ENCODE measurements at regions not wholly inside any gene's neighbourhood (a gene's known extent, or its start where the extent isn't known, plus 50 kb on each side); places are given as distances from the start of the nearest gene placed in this dataset.

- H3K36me3 ChIP-seq (ENCODE audit: insufficient read depth, low read length): no peaks in the 10 kb centered on the region
- no peak overlapping the region for H3K9ac ChIP-seq (ENCODE audit: low read length)
- H3K27ac ChIP-seq (ENCODE audit: low read depth, low read length, poor library complexity, severe bottlenecking): no peak overlapping the region
- H3K4me2 ChIP-seq (ENCODE audit: low read length): no peak overlapping the region
- no peaks in the 10 kb centered on the region for H3K27me3 ChIP-seq (ENCODE audit: insufficient read depth, low read length)
- H3K79me2 ChIP-seq (ENCODE audit: insufficient read depth, low read length): no peaks in the 10 kb centered on the region
- H3K9me3 ChIP-seq (ENCODE audit: low read length): no peaks in the 10 kb centered on the region
- H4K20me1 ChIP-seq (ENCODE audit: insufficient read depth, low read length): no peaks in the 10 kb centered on the region
- H3K4me3 ChIP-seq (ENCODE audit: low read depth, low read length, poor library complexity, severe bottlenecking): no peak overlapping the region
- TF ChIP-seq EZH2 (IDR thresholded peaks at IDR 0.05; ENCODE audit: borderline replicate concordance, low read length): no peak
- no peak for TF ChIP-seq CTCF (IDR thresholded peaks at IDR 0.05; ENCODE audit: low read length)
- no peaks in the 10 kb centered on the region for H3K9me2 ChIP-seq (ENCODE audit: low read depth, low read length)
- H3K4me1 ChIP-seq (ENCODE audit: insufficient read depth, low read length, severe bottlenecking): no peaks in the 10 kb centered on the region
- H3F3A ChIP-seq (ENCODE audit: insufficient read depth, low read length): no peaks in the 10 kb centered on the region
- H2AFZ ChIP-seq (ENCODE audit: low read length): no peak overlapping the region
These were observed 234.8 kb upstream of the GADL1 start for GRCh38 chr3:31129241-31129640.

- Histone ChIP-seq H3K79me2 (ENCODE audit: insufficient read depth, low read length) (no peaks in the 10 kb centered on the region), H3K4me3 (ENCODE audit: low read depth, low read length, poor library complexity, severe bottlenecking) (no peak overlapping the region), H2AFZ (ENCODE audit: low read length) (no peak overlapping the region), H3K27ac (ENCODE audit: low read depth, low read length, poor library complexity, severe bottlenecking) (no peak overlapping the region), H3K9ac (ENCODE audit: low read length) (no peak overlapping the region), H3K9me3 (ENCODE audit: low read length) (no peaks in the 10 kb centered on the region), H3K9me2 (ENCODE audit: low read depth, low read length) (no peaks in the 10 kb centered on the region), H3K36me3 (ENCODE audit: insufficient read depth, low read length) (no peaks in the 10 kb centered on the region), H4K20me1 (ENCODE audit: insufficient read depth, low read length) (no peaks in the 10 kb centered on the region), H3K4me2 (ENCODE audit: low read length) (no peak overlapping the region), H3K4me1 (ENCODE audit: insufficient read depth, low read length, severe bottlenecking) (no peaks in the 10 kb centered on the region), H3K27me3 (ENCODE audit: insufficient read depth, low read length) (no peaks in the 10 kb centered on the region), H3F3A (ENCODE audit: insufficient read depth, low read length) (no peaks in the 10 kb centered on the region)
- TF ChIP-seq EZH2 (IDR thresholded peaks at IDR 0.05; ENCODE audit: borderline replicate concordance, low read length) (no peak), CTCF (IDR thresholded peaks at IDR 0.05; ENCODE audit: low read length) (peak; percentile 62)
These were observed 237.8 kb upstream of the GADL1 start for GRCh38 chr3:31132132-31132769.

DNA sequence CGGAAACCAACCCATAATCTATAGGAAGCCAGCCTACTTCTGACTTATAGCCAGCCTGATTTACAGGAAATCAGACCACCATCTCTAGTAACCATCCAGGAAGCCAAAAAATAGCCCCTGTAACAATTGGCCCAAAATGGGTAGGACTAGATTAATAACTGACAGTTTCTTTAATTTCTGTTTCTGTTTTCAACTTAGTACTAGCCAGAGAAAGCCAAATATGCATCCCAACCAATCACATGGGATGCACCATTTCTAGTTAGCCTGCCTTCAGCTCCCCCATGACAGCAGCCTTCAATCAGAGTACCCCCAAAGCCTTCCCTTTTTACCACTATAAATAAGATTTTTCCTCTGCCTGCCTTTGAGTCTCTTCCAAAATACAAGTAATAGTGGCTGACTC lies 239.1 kb upstream of the GADL1 start:
- no peak overlapping the region for H2AFZ ChIP-seq (ENCODE audit: low read length)
- H4K20me1 ChIP-seq (ENCODE audit: insufficient read depth, low read length): no peaks in the 10 kb centered on the region
- TF ChIP-seq EZH2 (IDR thresholded peaks at IDR 0.05; ENCODE audit: borderline replicate concordance, low read length): no peak
- TF ChIP-seq CTCF (IDR thresholded peaks at IDR 0.05; ENCODE audit: low read length): no peak
- no peaks in the 10 kb centered on the region for H3K9me2 ChIP-seq (ENCODE audit: low read depth, low read length)
- no peaks in the 10 kb centered on the region for H3K79me2 ChIP-seq (ENCODE audit: insufficient read depth, low read length)
- H3K27ac ChIP-seq (ENCODE audit: low read depth, low read length, poor library complexity, severe bottlenecking): no peak overlapping the region
- H3K9ac ChIP-seq (ENCODE audit: low read length): no peak overlapping the region
- no peaks in the 10 kb centered on the region for H3K4me1 ChIP-seq (ENCODE audit: insufficient read depth, low read length, severe bottlenecking)
- no peaks in the 10 kb centered on the region for H3K27me3 ChIP-seq (ENCODE audit: insufficient read depth, low read length)
- no peak overlapping the region for H3K4me2 ChIP-seq (ENCODE audit: low read length)
- H3K4me3 ChIP-seq (ENCODE audit: low read depth, low read length, poor library complexity, severe bottlenecking): no peak overlapping the region
- H3F3A ChIP-seq (ENCODE audit: insufficient read depth, low read length): no peaks in the 10 kb centered on the region
- H3K9me3 ChIP-seq (ENCODE audit: low read length): no peaks in the 10 kb centered on the region
- no peaks in the 10 kb centered on the region for H3K36me3 ChIP-seq (ENCODE audit: insufficient read depth, low read length)
